Keratinocyte (primary cell): ENCODE measurements at regions not wholly inside any gene's neighbourhood (a gene's known extent, or its start where the extent isn't known, plus 50 kb on each side); places are given as distances from the start of the nearest gene placed in this dataset.

Experiments used
- DNase-seq: peaks from one replicate; pipeline ENCODE4 v3.0.0-alpha.2; 2011; ENCODE audit warnings: low read depth, missing footprints, low spot score
- FAIRE-seq: peaks from 2 replicates; lab custom pipeline; 2011; peaks lifted over from hg19 to GRCh38; lab: Jason Lieb, UNC
- H2AFZ ChIP-seq: 2 replicates; pipeline ENCODE4 v1.6.0; 2012; ENCODE audit warnings: low read length, control low read depth, inconsistent platforms; ENCODE audit not compliant: control insufficient read depth
- H3K27ac ChIP-seq: 2 replicates; pipeline ENCODE4 v1.5.1; 2011; ENCODE audit warnings: low read length; ENCODE audit not compliant: control insufficient read depth, insufficient read depth
- H3K27me3 ChIP-seq: 3 replicates; pipeline ENCODE4 v1.6.0; 2011; ENCODE audit warnings: low read length; ENCODE audit not compliant: control insufficient read depth, insufficient read depth; ENCODE audit errors: extremely low read depth
- H3K36me3 ChIP-seq, 2 experiments: 2 replicates in 1 of 2; 3 replicates in 1 of 2; pipeline ENCODE4 v1.5.1; 2011; ENCODE audit warnings: low read length in 2 of 2, mild to moderate bottlenecking in 1 of 2; ENCODE audit not compliant: control insufficient read depth in 2 of 2, insufficient read depth in 2 of 2; ENCODE audit errors: extremely low read depth in 1 of 2
- H3K4me1 ChIP-seq: 3 replicates; pipeline ENCODE4 v1.5.1; 2011; ENCODE audit warnings: low read length; ENCODE audit not compliant: control insufficient read depth, insufficient read depth; ENCODE audit errors: extremely low read depth
- H3K4me2 ChIP-seq: 3 replicates; pipeline ENCODE4 v1.6.0; 2011; ENCODE audit warnings: low read depth, low read length; ENCODE audit not compliant: control insufficient read depth, insufficient read depth; ENCODE audit errors: extremely low read depth
- H3K4me3 ChIP-seq, 3 experiments: fragments of 200-600 bp in 1 of 3; sonication (generic) in 1 of 3; 2 replicates in 2 of 3; 3 replicates in 1 of 3; pipeline ENCODE4 v1.5.1; 2011 to 2016; ENCODE audit warnings: low read length in 3 of 3, mild to moderate bottlenecking in 3 of 3, control low read depth in 2 of 3, inconsistent platforms in 1 of 3, low read depth in 1 of 3, mixed read lengths in 1 of 3, mixed run types in 1 of 3, moderate library complexity in 1 of 3; ENCODE audit not compliant: control insufficient read depth in 2 of 3, insufficient read depth in 2 of 3; ENCODE audit errors: extremely low read depth in 1 of 3
- H3K79me2 ChIP-seq: 2 replicates; pipeline ENCODE4 v1.6.0; 2012; ENCODE audit warnings: low read length; ENCODE audit not compliant: control insufficient read depth, insufficient read depth
- H3K9ac ChIP-seq: 3 replicates; pipeline ENCODE4 v1.6.0; 2011; ENCODE audit warnings: low read length; ENCODE audit not compliant: control insufficient read depth, insufficient read depth; ENCODE audit errors: extremely low read depth
- H3K9me1 ChIP-seq: 3 replicates; pipeline ENCODE4 v1.6.0; 2011; ENCODE audit warnings: low read length; ENCODE audit not compliant: control insufficient read depth, insufficient read depth; ENCODE audit errors: extremely low read depth
- H3K9me3 ChIP-seq: 2 replicates; pipeline ENCODE4 v1.5.1; 2012; ENCODE audit warnings: low read depth, low read length; ENCODE audit not compliant: control insufficient read depth
- H4K20me1 ChIP-seq: 3 replicates; pipeline ENCODE4 v1.6.0; 2011; ENCODE audit warnings: low read length; ENCODE audit not compliant: control insufficient read depth, insufficient read depth; ENCODE audit errors: extremely low read depth
- CTCF ChIP-seq, 3 experiments: IDR thresholded peaks in 1 of 3; conservative IDR thresholded peaks in 1 of 3; optimal IDR thresholded peaks in 1 of 3; 2 replicates in 2 of 3; 3 replicates in 1 of 3; pipeline versions ENCODE3 to v1.5.1; 2011; ENCODE audit warnings: low read length in 3 of 3, mild to moderate bottlenecking in 3 of 3, moderate library complexity in 2 of 3, control low read depth in 1 of 3, inconsistent platforms in 1 of 3; ENCODE audit not compliant: insufficient read depth in 2 of 3; ENCODE audit errors: extremely low read depth in 1 of 3
- EZH2 ChIP-seq: IDR thresholded peaks from one replicate; pipeline ENCODE4 v1.6.1; 2012; ENCODE audit warnings: inconsistent platforms, mild to moderate bottlenecking, low read length, moderate library complexity
- dilution Hi-C: fragments of 300-500 bp; cut with MboI; formaldehyde crosslinking; loops from one replicate; pipeline ENCODE4 v1.7.0; 2020; ENCODE audit warnings: low sequenced_read_pairs; ENCODE audit not compliant: extremely low pct_ligation_motif_present

GRCh38 chr6:134814076-134814695 lies 135.7 kb downstream of the ALDH8A1 start:
- Histone ChIP-seq H4K20me1 (no peaks in the 10 kb centered on the region), H3K9me1 (no peaks in the 10 kb centered on the region), H3K4me2 (no peak overlapping the region), H3K9ac (no peak overlapping the region), H3K9me3 (no peaks in the 10 kb centered on the region), H3K4me3 (no peak overlapping the region), H3K4me1 (peaks cover 8% of the 10 kb centered on the region), H3K79me2 (no peaks in the 10 kb centered on the region), H3K36me3 (no peaks in the 10 kb centered on the region), H3K27ac (no peak overlapping the region), H3K27me3 (no peaks in the 10 kb centered on the region), H2AFZ (no peak overlapping the region)
- dilution Hi-C loops, result no loop called here
- FAIRE-seq (no peak), DNase-seq (peak; percentile 26)
- TF ChIP-seq CTCF (optimal IDR thresholded peaks at IDR 0.05 in 1 of 3, IDR thresholded peaks at IDR 0.05 in 1 of 3, conservative IDR thresholded peaks at IDR 0.05 in 1 of 3; ENCODE audit: extremely low read depth in 1 of 3, insufficient read depth in 2 of 3, low read length in 3 of 3) (no peak), EZH2 (no peak)

GRCh38 chr6:134813146-134813545 lies 136.8 kb downstream of the ALDH8A1 start:
- Histone ChIP-seq H3K9ac (no peak overlapping the region), H3K36me3 (no peaks in the 10 kb centered on the region), H2AFZ (no peak overlapping the region), H3K4me2 (no peak overlapping the region), H3K79me2 (no peaks in the 10 kb centered on the region), H3K27ac (no peak overlapping the region), H3K9me3 (no peaks in the 10 kb centered on the region), H4K20me1 (no peaks in the 10 kb centered on the region), H3K9me1 (no peaks in the 10 kb centered on the region), H3K4me3 (no peak overlapping the region), H3K27me3 (no peaks in the 10 kb centered on the region), H3K4me1 (peaks cover 8% of the 10 kb centered on the region)
- FAIRE-seq (no peak), DNase-seq (no peak)
- TF ChIP-seq CTCF (optimal IDR thresholded peaks at IDR 0.05 in 1 of 3, IDR thresholded peaks at IDR 0.05 in 1 of 3, conservative IDR thresholded peaks at IDR 0.05 in 1 of 3; ENCODE audit: extremely low read depth in 1 of 3, insufficient read depth in 2 of 3, low read length in 3 of 3), result no peak
- TF ChIP-seq EZH2, result no peak
- dilution Hi-C loops, result no loop called here
